ENCODE measurements at regions not wholly inside any gene's neighbourhood (a gene's known extent, or its start where the extent isn't known, plus 50 kb on each side); places are given as distances from the start of the nearest gene placed in this dataset.
"Not testable (repeated sequence)": the region's sequence is repeated elsewhere in the genome, so short reads cannot be mapped to it uniquely, and the experiment has no call there.

DNA sequence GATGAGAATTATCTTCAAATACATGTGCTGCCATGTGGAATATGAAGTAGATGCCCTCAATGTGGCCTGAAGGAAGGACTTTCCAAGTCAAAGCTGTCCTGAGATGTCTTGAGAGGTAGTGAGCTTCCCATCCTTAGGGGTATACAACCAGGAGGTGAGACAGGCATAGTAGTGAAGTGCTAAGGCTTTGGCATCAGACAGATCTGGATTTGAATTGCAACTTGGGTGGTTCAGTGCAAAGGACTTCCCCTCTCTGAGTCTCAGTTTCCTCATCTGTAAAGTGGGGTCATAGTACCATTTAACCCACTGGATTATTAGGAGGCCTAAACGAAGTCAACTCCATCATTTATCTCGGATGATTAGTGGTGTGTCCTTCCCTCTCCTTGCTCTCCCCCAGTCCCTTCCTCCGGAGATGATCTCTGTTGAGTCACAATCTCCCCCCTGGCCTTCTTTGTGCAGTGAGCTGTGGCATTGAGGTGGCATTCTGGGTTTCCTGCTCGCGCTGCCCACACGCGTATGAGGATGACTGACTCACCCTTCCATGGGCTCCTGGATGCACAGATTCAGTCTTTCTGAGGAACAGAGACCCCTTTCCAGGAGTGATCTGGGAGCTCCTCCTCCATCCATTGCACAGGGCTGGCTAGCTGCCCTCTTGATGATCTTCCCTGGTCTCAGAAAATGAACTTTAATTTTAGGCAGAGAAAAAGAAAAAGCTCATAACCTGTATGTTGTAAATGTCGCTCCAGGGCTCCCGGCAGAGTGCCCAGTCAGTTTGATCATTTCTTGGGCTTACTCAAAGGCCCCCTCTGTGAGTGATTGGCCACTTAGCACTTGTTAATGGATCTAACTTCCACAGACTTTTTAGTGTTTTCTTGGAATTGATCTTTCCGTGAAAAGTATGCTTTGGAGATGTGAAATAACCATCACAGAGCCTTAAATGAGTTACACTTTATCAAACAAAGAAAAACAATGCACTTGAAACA is 354.6 kb downstream of the PTPRU start:
- Histone ChIP-seq H3K79me2 (ENCODE audit: insufficient read depth, low read depth) (no peaks in the 10 kb centered on the region), H3K4me2 (no peak overlapping the region), H3K36me3 (ENCODE audit: insufficient read depth) (no peaks in the 10 kb centered on the region), H3K4me1 (ENCODE audit: low read depth, poor library complexity, severe bottlenecking) (no peaks in the 10 kb centered on the region), H2AFZ (ENCODE audit: low read depth) (no peak overlapping the region), H3K4me3 (IDR thresholded peaks at IDR 0.05; ENCODE audit: insufficient read depth, low read depth, low read length) (no peak overlapping the region), H3K9ac (no peak overlapping the region), H3K27ac (no peak overlapping the region), H4K20me1 (ENCODE audit: insufficient read depth) (no peaks in the 10 kb centered on the region), H3K27me3 (ENCODE audit: insufficient read depth, low read depth) (peaks cover 13% of the 10 kb centered on the region; the same call in 1 of the 2 replicates)
- TF ChIP-seq, protein P1, sequence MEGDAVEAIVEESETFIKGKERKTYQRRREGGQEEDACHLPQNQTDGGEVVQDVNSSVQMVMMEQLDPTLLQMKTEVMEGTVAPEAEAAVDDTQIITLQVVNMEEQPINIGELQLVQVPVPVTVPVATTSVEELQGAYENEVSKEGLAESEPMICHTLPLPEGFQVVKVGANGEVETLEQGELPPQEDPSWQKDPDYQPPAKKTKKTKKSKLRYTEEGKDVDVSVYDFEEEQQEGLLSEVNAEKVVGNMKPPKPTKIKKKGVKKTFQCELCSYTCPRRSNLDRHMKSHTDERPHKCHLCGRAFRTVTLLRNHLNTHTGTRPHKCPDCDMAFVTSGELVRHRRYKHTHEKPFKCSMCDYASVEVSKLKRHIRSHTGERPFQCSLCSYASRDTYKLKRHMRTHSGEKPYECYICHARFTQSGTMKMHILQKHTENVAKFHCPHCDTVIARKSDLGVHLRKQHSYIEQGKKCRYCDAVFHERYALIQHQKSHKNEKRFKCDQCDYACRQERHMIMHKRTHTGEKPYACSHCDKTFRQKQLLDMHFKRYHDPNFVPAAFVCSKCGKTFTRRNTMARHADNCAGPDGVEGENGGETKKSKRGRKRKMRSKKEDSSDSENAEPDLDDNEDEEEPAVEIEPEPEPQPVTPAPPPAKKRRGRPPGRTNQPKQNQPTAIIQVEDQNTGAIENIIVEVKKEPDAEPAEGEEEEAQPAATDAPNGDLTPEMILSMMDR (conservative IDR thresholded peaks at IDR 0.05; ENCODE audit: low read depth, low read length) = no peak

DNA sequence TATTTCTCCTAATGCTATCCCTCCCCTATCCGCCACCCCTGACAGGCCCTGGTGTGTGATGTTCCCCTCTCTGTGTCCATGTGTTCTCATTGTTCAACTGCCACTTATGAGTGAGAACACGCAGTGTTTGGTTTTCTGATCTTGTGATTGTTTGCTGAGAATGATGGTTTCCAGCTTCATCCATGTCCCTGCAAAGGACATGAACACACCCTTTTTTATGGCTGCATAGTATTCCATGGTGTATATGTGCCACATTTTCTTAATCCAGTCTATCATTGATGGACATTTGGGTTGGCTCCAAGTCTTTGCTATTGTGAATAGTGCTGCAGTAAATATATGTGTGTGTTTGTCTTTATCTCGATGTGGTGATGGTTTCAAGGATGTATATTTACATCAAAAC is 353.4 kb downstream of the PTPRU start:
- H4K20me1 ChIP-seq (ENCODE audit: insufficient read depth); H3K4me2 ChIP-seq; H2AFZ ChIP-seq (ENCODE audit: low read depth); H3K36me3 ChIP-seq (ENCODE audit: insufficient read depth); H3K9ac ChIP-seq; H3K79me2 ChIP-seq (ENCODE audit: insufficient read depth, low read depth); H3K27ac ChIP-seq; H3K4me1 ChIP-seq (ENCODE audit: low read depth, poor library complexity, severe bottlenecking); H3K4me3 ChIP-seq (IDR thresholded peaks at IDR 0.05; ENCODE audit: insufficient read depth, low read depth, low read length): not testable (repeated sequence)
- H3K27me3 ChIP-seq (ENCODE audit: insufficient read depth, low read depth) = peaks cover 13% of the 10 kb centered on the region; the same call in 1 of the 2 replicates

DNA sequence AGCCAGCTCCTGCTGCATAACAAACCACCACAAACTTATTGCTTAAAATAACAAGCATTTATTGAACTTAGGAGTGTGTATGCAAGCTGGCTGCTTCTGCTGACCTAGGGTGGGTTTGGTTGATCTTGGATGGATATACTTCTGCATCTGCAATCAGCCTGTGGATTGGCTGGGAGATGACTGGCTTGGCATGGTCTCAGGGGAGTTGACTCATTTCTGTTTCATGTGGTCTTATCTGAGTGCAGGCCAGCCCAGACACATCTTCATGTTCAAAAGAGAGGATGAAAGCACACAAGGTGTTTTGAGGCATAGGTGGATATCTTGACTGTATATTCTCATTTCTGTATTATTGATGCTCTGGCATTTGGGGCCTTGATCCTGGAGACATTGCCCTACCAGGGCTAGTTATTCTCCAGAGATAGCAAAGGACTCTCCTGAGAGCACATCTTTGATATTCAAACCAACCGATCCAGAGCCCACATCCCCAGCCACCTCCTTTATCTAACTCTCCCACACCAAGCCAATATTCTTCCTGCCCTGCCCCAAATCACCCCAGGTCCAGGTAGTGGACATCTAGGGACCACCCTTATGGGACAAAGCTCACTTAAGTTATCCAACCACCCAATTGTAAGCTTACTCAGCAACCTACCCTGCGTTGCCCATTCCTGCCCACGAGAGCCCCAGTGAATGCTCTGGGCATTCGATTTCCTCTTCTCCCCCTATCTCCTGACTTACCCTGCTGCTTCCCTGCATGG is 350.8 kb downstream of the PTPRU start:
- no peak overlapping the region for H3K9ac ChIP-seq
- H3K4me3 ChIP-seq (IDR thresholded peaks at IDR 0.05; ENCODE audit: insufficient read depth, low read depth, low read length) = no peak overlapping the region
- no peaks in the 10 kb centered on the region for H3K4me1 ChIP-seq (ENCODE audit: low read depth, poor library complexity, severe bottlenecking)
- TF ChIP-seq, protein P1 (conservative IDR thresholded peaks at IDR 0.05; ENCODE audit: low read depth, low read length) = no peak
- no peak overlapping the region for H2AFZ ChIP-seq (ENCODE audit: low read depth)
- H4K20me1 ChIP-seq (ENCODE audit: insufficient read depth) = no peaks in the 10 kb centered on the region
- no peaks in the 10 kb centered on the region for H3K79me2 ChIP-seq (ENCODE audit: insufficient read depth, low read depth)
- H3K36me3 ChIP-seq (ENCODE audit: insufficient read depth) = no peaks in the 10 kb centered on the region
- H3K27me3 ChIP-seq (ENCODE audit: insufficient read depth, low read depth) = peaks cover 13% of the 10 kb centered on the region; the same call in 1 of the 2 replicates
- H3K27ac ChIP-seq = no peak overlapping the region
- H3K4me2 ChIP-seq = no peak overlapping the region

DNA sequence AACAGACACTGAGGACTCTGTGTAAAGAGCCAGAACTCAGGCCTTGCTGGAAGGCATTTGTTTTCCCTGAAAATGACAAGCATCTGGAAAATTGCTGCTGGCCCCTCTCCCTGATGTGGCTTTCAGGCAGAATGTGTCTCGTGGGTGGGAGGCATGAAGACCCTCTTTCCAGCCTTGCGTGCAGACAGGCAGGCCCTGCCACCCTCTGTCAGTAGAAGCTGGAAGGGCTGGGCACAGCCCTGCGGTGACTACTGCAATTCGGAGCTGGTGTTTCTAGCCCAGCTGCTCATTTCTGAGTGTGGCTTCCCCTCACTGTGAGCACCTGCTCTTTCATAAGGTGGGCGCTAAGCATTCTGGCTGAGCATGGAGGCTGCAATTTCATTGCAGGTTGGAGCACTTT is 349.9 kb downstream of the PTPRU start:
- no peak overlapping the region for H3K9ac ChIP-seq
- TF ChIP-seq, protein P1 (conservative IDR thresholded peaks at IDR 0.05; ENCODE audit: low read depth, low read length) = no peak
- no peaks in the 10 kb centered on the region for H3K4me1 ChIP-seq (ENCODE audit: low read depth, poor library complexity, severe bottlenecking)

More for the DNA sequence above, 349.9 kb downstream of the PTPRU start:
- Histone ChIP-seq H3K4me3 (IDR thresholded peaks at IDR 0.05; ENCODE audit: insufficient read depth, low read depth, low read length) (no peak overlapping the region), H3K27ac (no peak overlapping the region), H3K27me3 (ENCODE audit: insufficient read depth, low read depth) (peaks cover 11% of the 10 kb centered on the region; the same call in 1 of the 2 replicates), H3K79me2 (ENCODE audit: insufficient read depth, low read depth) (no peaks in the 10 kb centered on the region), H2AFZ (ENCODE audit: low read depth) (no peak overlapping the region), H4K20me1 (ENCODE audit: insufficient read depth) (no peaks in the 10 kb centered on the region), H3K36me3 (ENCODE audit: insufficient read depth) (no peaks in the 10 kb centered on the region), H3K4me2 (no peak overlapping the region)

Data from KMS-11 (cell line).